RPMI7951 (cell line): ENCODE measurements at regions not wholly inside any gene's neighbourhood (a gene's known extent, or its start where the extent isn't known, plus 50 kb on each side); places are given as distances from the start of the nearest gene placed in this dataset.

Experiments
- DNase-seq: peaks from one replicate; pipeline ENCODE4 v3.0.0-alpha.2; 2012; ENCODE audit warnings: low read depth

- peak; percentile 53 for DNase-seq
These were observed 180.6 kb upstream of the RBMS1 start for GRCh38 chr2:160674146-160674750.

GRCh38 chr2:160679686-160680085, 186.1 kb upstream of the RBMS1 start:
- DNase-seq = peak; percentile 51

- no peak for DNase-seq
These were observed 186.7 kb upstream of the RBMS1 start for GRCh38 chr2:160680294-160680693.

GRCh38 chr2:160680974-160681373, 187.4 kb upstream of the RBMS1 start:
- no peak for DNase-seq

GRCh38 chr2:160683206-160683605, 189.6 kb upstream of the RBMS1 start:
- no peak for DNase-seq

GRCh38 chr2:160687629-160688028, 194.0 kb upstream of the RBMS1 start:
- no peak for DNase-seq

- no peak for DNase-seq
These were observed 195.8 kb upstream of the RBMS1 start for GRCh38 chr2:160689441-160689840.

GRCh38 chr2:160694221-160694620, 200.6 kb upstream of the RBMS1 start:
- no peak for DNase-seq

- DNase-seq = no peak
These were observed 201.0 kb upstream of the RBMS1 start for GRCh38 chr2:160694631-160695030.

GRCh38 chr2:160695402-160696086, 201.9 kb upstream of the RBMS1 start:
- DNase-seq = no peak

GRCh38 chr2:160696087-160696452, 202.5 kb upstream of the RBMS1 start:
- DNase-seq = no peak

GRCh38 chr2:160697817-160698216, 204.2 kb upstream of the RBMS1 start:
- no peak for DNase-seq

- no peak for DNase-seq
These were observed 206.6 kb upstream of the RBMS1 start for GRCh38 chr2:160700021-160700814.

GRCh38 chr2:160701822-160702221, 208.2 kb upstream of the RBMS1 start:
- no peak for DNase-seq

GRCh38 chr2:160702754-160703153, 209.1 kb upstream of the RBMS1 start:
- DNase-seq = no peak

- peak; percentile 25 for DNase-seq
These were observed 210.3 kb upstream of the RBMS1 start for GRCh38 chr2:160703648-160704585.

GRCh38 chr2:160715428-160715827, 221.8 kb upstream of the RBMS1 start:
- no peak for DNase-seq

GRCh38 chr2:160719116-160719515, 225.5 kb upstream of the RBMS1 start:
- peak; percentile 78 for DNase-seq

- DNase-seq = no peak
These were observed 226.5 kb upstream of the RBMS1 start for GRCh38 chr2:160720098-160720497.

- DNase-seq = no peak
These were observed 227.8 kb upstream of the RBMS1 start for GRCh38 chr2:160721089-160722040.

- no peak for DNase-seq
These were observed 232.4 kb upstream of the RBMS1 start for GRCh38 chr2:160726046-160726445.
